Progenitor cell of endocrine pancreas (in vitro differentiated cells): ENCODE measurements at regions not wholly inside any gene's neighbourhood (a gene's known extent, or its start where the extent isn't known, plus 50 kb on each side); places are given as distances from the start of the nearest gene placed in this dataset.

Experiments
- DNase-seq: peaks from one replicate; pipeline ENCODE4 v3.0.0; 2021; ENCODE audit warnings: low spot score; ENCODE audit not compliant: unreplicated experiment
- H3K27ac Mint-ChIP-seq: 2 replicates; pipeline ENCODE4 v1.8.0; 2021; ENCODE audit warnings: mild to moderate bottlenecking, moderate library complexity, mixed read lengths
- H3K27me3 Mint-ChIP-seq: 2 replicates; pipeline ENCODE4 v1.8.0; 2021; ENCODE audit warnings: mixed read lengths
- H3K36me3 Mint-ChIP-seq: 2 replicates; pipeline ENCODE4 v1.8.0; 2022; ENCODE audit warnings: mixed read lengths; ENCODE audit not compliant: insufficient read depth
- H3K4me1 Mint-ChIP-seq: 2 replicates; pipeline ENCODE4 v1.8.0; 2021; ENCODE audit warnings: low read depth, mixed read lengths
- H3K4me3 Mint-ChIP-seq: 2 replicates; pipeline ENCODE4 v1.8.0; 2021; ENCODE audit warnings: low read depth, mild to moderate bottlenecking, moderate library complexity, mixed read lengths
- H3K9me3 Mint-ChIP-seq: 2 replicates; pipeline ENCODE4 v1.8.0; 2021; ENCODE audit warnings: low read depth, mixed read lengths
- CTCF ChIP-seq: fragments of 200-600 bp; sonication (generic); IDR thresholded peaks from one replicate; pipeline ENCODE4 v1.5.0; 2021; ENCODE audit warnings: antibody characterized with exemption, mild to moderate bottlenecking; ENCODE audit not compliant: unreplicated experiment

DNA sequence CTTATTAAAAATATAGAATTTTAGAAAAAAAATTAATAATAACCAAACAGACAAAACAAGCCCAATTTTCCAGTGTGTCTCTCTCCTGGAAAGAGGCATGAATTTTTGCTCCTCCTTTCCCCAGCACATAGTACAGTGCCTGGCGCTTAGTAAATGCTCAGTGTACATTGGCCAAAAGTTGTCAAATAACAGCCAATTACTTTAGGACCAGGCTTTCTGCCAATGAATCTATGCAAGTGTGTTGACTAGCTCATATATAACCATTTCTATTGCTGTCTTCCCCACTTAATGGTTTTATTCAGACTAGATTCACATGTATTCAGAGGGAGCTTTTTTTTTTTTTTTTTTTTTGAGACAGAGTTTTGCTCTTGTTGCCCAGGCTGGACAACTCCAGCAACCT lies 120.1 kb upstream of the CD180 start:
- TF ChIP-seq CTCF, result no peak
- no peaks in the 10 kb centered on the region for H3K27me3 Mint-ChIP-seq
- H3K9me3 Mint-ChIP-seq, result peaks cover 11% of the 10 kb centered on the region
- H3K27ac Mint-ChIP-seq, result no peak overlapping the region
- DNase-seq, result no peak
- no peaks in the 10 kb centered on the region for H3K36me3 Mint-ChIP-seq
- H3K4me3 Mint-ChIP-seq, result no peak overlapping the region
- no peaks in the 10 kb centered on the region for H3K4me1 Mint-ChIP-seq

DNA sequence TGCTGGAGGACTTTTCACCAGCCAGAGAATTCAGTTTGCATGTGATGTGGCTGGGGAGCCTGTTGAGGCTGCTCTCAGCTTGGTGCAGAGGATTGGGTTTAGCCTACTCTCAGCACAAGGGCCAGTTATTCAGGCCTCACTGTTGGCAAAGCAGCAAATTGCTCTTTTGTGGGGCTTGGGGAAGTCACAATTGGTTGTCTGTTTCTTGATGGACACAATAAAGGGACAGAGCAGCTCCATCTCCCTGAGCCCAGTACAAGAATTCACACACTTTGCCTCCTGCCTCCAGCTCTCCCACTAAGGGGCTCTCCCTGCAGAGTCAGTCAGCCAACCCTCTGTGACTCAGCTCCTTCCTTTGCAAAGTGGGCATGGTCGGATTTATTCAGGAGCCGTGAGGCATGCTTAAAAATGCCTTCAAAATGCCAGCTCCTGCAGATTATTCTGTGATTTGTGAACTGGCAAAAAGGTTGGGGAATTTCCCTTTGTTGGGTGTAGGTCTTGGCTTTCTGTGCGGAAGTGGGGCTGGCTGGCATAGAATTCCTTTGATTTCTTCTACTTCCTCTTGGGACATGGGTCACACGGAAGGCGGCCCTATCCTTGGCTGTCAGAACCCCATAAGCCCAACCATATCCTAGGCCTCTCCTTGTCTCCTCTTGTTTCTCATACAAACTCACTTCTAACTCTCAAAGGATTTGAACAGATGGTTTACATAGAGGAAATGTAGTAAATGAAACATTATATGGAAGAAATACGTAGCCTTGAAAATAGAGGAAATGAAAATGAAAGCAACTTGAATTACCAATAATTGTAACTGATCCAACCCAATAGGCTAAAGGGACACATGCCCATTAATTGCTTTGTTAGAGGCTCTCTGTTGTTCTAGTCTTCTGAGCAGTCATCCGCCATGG lies 118.7 kb upstream of the CD180 start:
- H3K27ac Mint-ChIP-seq, result no peak overlapping the region
- TF ChIP-seq CTCF, result no peak
- DNase-seq, result no peak
- H3K4me1 Mint-ChIP-seq, result no peaks in the 10 kb centered on the region
- H3K36me3 Mint-ChIP-seq, result no peaks in the 10 kb centered on the region
- H3K4me3 Mint-ChIP-seq, result no peak overlapping the region
- no peaks in the 10 kb centered on the region for H3K27me3 Mint-ChIP-seq
- H3K9me3 Mint-ChIP-seq, result peaks cover 22% of the 10 kb centered on the region

DNA sequence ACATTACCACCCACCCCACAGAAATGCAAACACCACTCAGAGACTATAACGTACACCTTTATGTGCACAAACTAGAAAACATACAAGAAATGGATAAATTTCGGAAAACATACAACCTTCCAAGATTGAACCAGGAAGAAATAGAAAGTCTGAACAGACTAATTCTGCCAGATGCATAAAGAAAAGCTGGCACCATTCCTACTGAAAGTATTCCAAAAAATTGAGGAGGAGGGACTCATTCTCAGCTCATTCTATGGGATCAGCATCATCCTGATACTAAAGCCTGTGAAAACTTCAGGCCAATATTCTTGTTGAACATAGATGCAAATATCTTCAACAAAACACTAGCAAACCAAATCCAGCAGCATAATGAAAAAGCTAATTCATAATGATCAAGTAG lies 115.1 kb upstream of the CD180 start:
- Mint-ChIP-seq H3K27ac (no peak overlapping the region), H3K36me3 (no peaks in the 10 kb centered on the region), H3K27me3 (no peaks in the 10 kb centered on the region), H3K9me3 (peaks cover 26% of the 10 kb centered on the region), H3K4me3 (no peak overlapping the region), H3K4me1 (no peaks in the 10 kb centered on the region)
- TF ChIP-seq CTCF, result no peak
- no peak for DNase-seq

DNA sequence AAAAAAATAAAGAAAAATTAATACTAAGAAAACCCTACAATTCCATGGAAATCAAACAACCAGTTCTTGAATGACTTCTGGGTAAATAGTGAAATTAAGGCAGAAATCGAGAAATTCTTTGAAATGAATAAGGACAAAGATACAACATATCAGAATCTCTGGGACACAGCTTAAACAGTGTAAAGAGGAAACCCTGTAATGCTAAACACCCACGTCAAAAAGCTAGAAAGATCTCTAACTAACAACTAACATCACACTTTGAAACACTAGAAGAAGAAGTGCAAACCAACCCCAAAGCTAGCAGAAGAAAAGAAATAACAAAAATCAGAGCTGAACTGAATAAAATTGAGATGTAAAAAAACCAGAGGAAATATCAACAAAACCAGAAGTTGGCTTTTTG lies 114.6 kb upstream of the CD180 start:
- TF ChIP-seq CTCF, result no peak
- DNase-seq, result no peak
- H3K27ac Mint-ChIP-seq, result no peak overlapping the region
- no peaks in the 10 kb centered on the region for H3K4me1 Mint-ChIP-seq
- H3K27me3 Mint-ChIP-seq, result no peaks in the 10 kb centered on the region
- H3K9me3 Mint-ChIP-seq, result peaks cover 26% of the 10 kb centered on the region
- H3K4me3 Mint-ChIP-seq, result no peak overlapping the region
- H3K36me3 Mint-ChIP-seq, result no peaks in the 10 kb centered on the region

DNA sequence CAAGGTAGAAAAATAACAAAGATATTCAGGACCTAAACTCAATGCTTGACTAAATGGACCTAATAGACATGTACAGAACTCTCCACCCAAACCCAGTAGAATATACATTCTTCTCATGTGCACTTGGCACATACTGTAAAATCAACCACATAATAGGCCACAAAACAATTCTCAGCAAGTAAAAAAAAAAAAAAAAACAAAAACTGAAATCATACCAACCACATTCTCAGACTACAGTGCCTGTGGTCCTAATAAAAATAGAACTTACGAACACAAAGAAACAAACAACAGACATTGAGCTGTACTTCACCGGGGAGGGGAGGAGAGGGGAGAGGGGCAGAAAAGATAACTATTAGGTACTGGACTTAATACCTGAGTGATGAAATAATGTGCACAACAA lies 114.1 kb upstream of the CD180 start:
- no peak for TF ChIP-seq CTCF
- no peak for DNase-seq
- no peaks in the 10 kb centered on the region for H3K4me1 Mint-ChIP-seq
- H3K27me3 Mint-ChIP-seq, result no peaks in the 10 kb centered on the region
- no peaks in the 10 kb centered on the region for H3K36me3 Mint-ChIP-seq
- no peak overlapping the region for H3K27ac Mint-ChIP-seq
- H3K4me3 Mint-ChIP-seq, result no peak overlapping the region
- H3K9me3 Mint-ChIP-seq, result peaks cover 26% of the 10 kb centered on the region
